ENCODE measurements at regions not wholly inside any gene's neighbourhood (a gene's known extent, or its start where the extent isn't known, plus 50 kb on each side); places are given as distances from the start of the nearest gene placed in this dataset.

- Histone ChIP-seq H4K20me1 (ENCODE audit: insufficient read depth) (no peaks in the 10 kb centered on the region), H2AFZ (ENCODE audit: low read depth, low read length) (no peak overlapping the region), H3F3A (ENCODE audit: insufficient read depth, low read length, poor library complexity, severe bottlenecking) (no peaks in the 10 kb centered on the region), H3K4me2 (ENCODE audit: low read length) (no peak overlapping the region), H3K9me2 (ENCODE audit: insufficient read depth, low read length) (no peaks in the 10 kb centered on the region), H3K9me3 (ENCODE audit: low read length) (no peaks in the 10 kb centered on the region), H3K36me3 (ENCODE audit: insufficient read depth, low read length) (no peaks in the 10 kb centered on the region), H3K79me2 (replicated peaks; ENCODE audit: insufficient read depth, low read length) (no peaks in the 10 kb centered on the region), H3K27ac (ENCODE audit: low read length) (no peak overlapping the region), H3K9ac (ENCODE audit: low read length) (no peak overlapping the region), H3K27me3 (ENCODE audit: insufficient read depth, low read depth, low read length) (no peaks in the 10 kb centered on the region), H3K4me3 (ENCODE audit: low read length) (no peak overlapping the region)
- TF ChIP-seq CTCF (IDR thresholded peaks at IDR 0.05; ENCODE audit: poor library complexity, severe bottlenecking) (no peak), REST (IDR thresholded peaks at IDR 0.05; ENCODE audit: borderline replicate concordance) (no peak), MXI1 (conservative IDR thresholded peaks at IDR 0.05; ENCODE audit: poor library complexity, severe bottlenecking) (no peak), EZH2 (IDR thresholded peaks at IDR 0.05; ENCODE audit: borderline replicate concordance, insufficient read depth, low read length, poor library complexity, severe bottlenecking) (no peak), POLR2AphosphoS5 (IDR thresholded peaks at IDR 0.05) (no peak), EP300 (conservative IDR thresholded peaks at IDR 0.05; ENCODE audit: poor library complexity, severe bottlenecking) (no peak), SMC3 (conservative IDR thresholded peaks at IDR 0.05; ENCODE audit: poor library complexity) (no peak), TAF1 (IDR thresholded peaks at IDR 0.05; ENCODE audit: low read depth) (no peak), RAD21 (conservative IDR thresholded peaks at IDR 0.05) (no peak)
These were observed 265.8 kb upstream of the TRPC7 start for GRCh38 chr5:136631186-136631585.

GRCh38 chr5:136629125-136629792 is 263.9 kb upstream of the TRPC7 start:
- Histone ChIP-seq H3K27ac (ENCODE audit: low read length) (no peak overlapping the region), H3K79me2 (replicated peaks; ENCODE audit: insufficient read depth, low read length) (no peaks in the 10 kb centered on the region), H3K9ac (ENCODE audit: low read length) (no peak overlapping the region), H3F3A (ENCODE audit: insufficient read depth, low read length, poor library complexity, severe bottlenecking) (no peaks in the 10 kb centered on the region), H4K20me1 (ENCODE audit: insufficient read depth) (no peaks in the 10 kb centered on the region), H3K36me3 (ENCODE audit: insufficient read depth, low read length) (no peaks in the 10 kb centered on the region), H3K27me3 (ENCODE audit: insufficient read depth, low read depth, low read length) (no peaks in the 10 kb centered on the region), H2AFZ (ENCODE audit: low read depth, low read length) (no peak overlapping the region), H3K4me3 (ENCODE audit: low read length) (no peak overlapping the region), H3K9me2 (ENCODE audit: insufficient read depth, low read length) (no peaks in the 10 kb centered on the region), H3K4me2 (ENCODE audit: low read length) (no peak overlapping the region), H3K9me3 (ENCODE audit: low read length) (no peaks in the 10 kb centered on the region)
- no peak for TF ChIP-seq TAF1 (IDR thresholded peaks at IDR 0.05; ENCODE audit: low read depth)
- no peak for TF ChIP-seq EP300 (conservative IDR thresholded peaks at IDR 0.05; ENCODE audit: poor library complexity, severe bottlenecking)
- no peak for TF ChIP-seq REST (IDR thresholded peaks at IDR 0.05; ENCODE audit: borderline replicate concordance)
- no peak for TF ChIP-seq RAD21 (conservative IDR thresholded peaks at IDR 0.05)
- TF ChIP-seq CTCF (IDR thresholded peaks at IDR 0.05; ENCODE audit: poor library complexity, severe bottlenecking), result no peak
- TF ChIP-seq POLR2AphosphoS5 (IDR thresholded peaks at IDR 0.05), result no peak
- TF ChIP-seq SMC3 (conservative IDR thresholded peaks at IDR 0.05; ENCODE audit: poor library complexity), result no peak
- TF ChIP-seq EZH2 (IDR thresholded peaks at IDR 0.05; ENCODE audit: borderline replicate concordance, insufficient read depth, low read length, poor library complexity, severe bottlenecking), result no peak
- no peak for TF ChIP-seq MXI1 (conservative IDR thresholded peaks at IDR 0.05; ENCODE audit: poor library complexity, severe bottlenecking)

Data from neural cell (in vitro differentiated cells).